HG03439 (cell line): ENCODE measurements at regions not wholly inside any gene's neighbourhood (a gene's known extent, or its start where the extent isn't known, plus 50 kb on each side); places are given as distances from the start of the nearest gene placed in this dataset.
A peak's percentile ranks its signal among the peaks of the same experiment; 100 is the strongest.

ENCODE experiments used
- ATAC-seq: cut with Tn5 transposase; IDR thresholded peaks from one replicate; pipeline ENCODE4 v1.9.1; 2021; ENCODE audit warnings: mild to moderate bottlenecking, moderate library complexity; ENCODE audit not compliant: unreplicated experiment

DNA sequence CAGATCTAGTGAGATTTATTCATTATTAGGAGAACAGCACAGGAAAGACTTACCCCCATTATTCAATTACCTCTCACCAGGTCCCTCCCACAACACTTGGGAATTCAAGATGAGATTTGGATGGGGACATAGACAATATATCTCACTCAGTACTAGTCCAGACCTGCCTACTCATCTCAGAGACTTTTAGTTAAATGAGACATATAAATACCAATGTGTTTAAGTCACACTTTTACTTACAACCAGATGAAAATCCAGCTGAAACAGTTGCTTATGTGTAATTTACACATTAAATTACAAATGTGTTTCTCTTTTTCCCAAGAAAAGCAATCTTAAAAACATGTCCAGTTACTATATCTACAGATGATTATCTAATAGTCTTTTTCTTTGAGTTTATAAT lies 1145.6 kb downstream of the KCNT2 start:
- ATAC-seq: no peak

DNA sequence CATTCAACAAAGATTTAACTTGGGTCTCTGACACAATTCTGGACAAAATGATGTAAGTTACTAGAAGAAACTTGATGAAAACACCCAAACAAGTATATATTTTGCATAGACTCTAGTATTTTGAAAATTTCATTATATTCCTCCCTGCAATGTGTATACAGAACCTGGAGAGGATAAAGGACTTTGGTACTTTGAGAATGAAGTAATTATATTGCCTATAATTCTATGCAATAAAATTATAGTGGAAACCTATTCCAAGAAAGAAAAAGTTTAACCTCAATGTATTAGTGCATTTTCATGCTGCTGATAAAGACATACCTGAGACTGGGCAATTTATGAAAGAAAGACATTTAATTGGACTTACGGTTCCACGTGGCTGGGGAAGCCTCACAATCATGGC lies 1146.1 kb downstream of the KCNT2 start:
- ATAC-seq: no peak

DNA sequence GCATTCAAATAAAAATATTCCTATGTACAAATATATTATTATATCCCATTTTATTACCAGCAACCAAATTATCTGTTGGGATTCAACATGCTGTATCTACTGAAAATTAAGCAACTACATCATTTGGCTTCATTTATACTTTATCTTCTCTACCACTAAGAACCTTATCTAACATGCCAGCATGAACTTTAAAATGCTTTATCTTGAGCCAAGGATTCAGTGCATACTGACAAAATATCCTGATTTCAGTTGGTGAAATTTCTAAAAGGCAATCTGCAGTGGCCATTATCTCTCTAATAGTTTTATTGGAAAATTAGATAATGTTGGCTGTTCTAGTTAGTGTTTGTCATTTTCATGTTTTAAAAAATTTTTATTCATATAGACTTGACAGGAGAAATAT lies 1149.9 kb downstream of the KCNT2 start:
- no peak for ATAC-seq

DNA sequence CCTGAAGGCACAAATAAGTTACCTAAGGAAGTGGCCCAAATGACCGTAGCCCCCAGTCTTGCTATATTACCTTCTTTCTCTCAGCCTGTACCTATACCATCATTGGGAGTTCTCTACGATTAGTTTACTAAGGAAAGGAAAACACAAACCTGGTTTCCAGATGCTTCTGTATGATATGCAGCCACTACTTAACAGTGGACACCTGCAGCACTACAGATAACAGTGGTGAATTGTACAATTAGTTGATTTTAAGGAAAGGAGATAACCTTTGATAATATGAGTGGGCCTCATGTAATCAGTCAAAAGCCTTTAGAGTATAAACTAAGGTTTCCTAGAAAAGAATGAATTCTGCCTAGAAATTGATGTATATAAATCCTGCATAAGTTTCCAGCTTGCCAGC lies 1157.4 kb downstream of the KCNT2 start:
- no peak for ATAC-seq

DNA sequence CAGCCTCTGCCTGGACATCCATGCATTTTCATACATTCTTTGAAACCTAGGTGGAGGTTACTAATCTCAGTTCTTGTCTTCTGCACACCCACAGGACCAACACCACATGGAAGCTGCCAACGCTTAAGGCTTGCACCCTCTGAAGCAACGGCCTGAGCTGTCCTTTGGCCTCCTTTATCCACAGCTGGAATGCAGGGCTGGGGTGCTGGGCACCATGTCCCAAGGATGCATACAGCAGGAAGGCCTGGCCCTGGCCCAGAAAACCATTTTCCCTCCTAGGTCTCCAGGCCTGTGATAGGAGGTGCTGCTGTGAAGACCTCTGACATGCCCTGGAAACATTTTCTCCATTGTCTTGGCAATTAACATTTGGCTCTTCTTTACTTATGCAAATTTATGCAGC lies 1168.6 kb downstream of the KCNT2 start:
- no peak for ATAC-seq

DNA sequence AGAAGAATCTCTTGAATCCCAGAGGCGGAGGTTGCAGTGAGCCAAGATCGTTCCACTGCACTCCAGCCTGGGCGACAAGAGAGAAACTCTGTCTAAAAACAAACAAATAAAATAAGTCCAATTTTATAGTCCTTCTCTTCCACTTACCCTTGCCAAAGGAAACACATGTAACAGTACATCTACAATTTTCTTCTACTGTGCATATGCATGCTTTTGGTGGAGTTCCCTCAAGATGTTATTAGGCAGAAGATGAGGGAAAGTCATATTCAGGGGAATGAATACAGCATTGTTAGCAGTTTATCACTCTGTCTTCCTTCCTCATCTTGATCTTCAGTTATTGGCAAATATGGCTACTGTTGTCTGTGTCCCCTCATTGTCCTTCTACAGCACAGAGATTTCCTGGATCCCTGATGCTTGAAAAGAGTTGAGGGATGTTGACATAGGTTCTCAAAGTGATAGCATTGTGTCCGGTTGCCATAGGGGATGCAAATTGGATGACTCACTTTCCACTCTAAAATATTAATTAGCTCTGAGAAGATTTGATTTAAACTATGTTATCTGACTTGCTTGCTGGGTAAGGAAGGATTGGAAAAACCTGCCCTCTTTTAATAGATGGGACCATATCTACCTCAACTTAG lies 1173.6 kb downstream of the KCNT2 start:
- ATAC-seq: no peak

DNA sequence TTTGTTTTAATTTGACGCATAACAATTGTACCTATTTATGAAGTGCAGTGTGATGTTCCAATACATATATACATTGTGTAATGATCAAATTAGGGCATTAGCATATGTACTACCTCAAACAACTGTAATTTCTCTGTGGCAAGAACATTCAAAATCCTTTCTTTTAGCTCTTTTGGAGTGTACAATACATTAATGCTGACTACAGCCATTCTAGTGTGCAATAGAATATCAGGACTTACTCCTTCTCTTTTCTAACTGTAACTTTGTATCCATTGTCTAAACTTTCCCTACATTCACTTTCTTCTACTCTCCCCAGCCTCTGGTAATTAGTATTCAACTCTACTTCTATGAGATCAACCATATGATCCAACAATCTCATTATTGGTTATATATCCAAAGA lies 1177.4 kb downstream of the KCNT2 start:
- ATAC-seq: no peak

DNA sequence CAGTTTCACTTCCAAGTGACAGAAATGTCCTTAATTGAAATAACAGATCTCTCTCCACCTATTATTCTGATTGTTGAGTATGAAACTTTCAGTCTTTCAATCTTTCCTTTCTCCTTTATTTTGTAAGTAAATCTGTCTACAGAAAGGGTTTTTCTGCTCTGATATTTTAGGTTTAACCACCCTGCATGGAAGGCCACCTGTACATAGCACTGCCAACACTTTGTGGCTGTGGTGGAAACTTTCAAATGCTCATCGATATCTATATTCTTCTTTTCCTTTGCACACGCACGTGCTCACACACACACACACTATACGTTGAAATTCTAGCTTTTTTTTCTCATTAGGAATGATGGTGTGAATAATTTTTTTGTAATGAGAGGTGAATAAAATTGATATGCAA lies 1179.3 kb downstream of the KCNT2 start:
- no peak for ATAC-seq

DNA sequence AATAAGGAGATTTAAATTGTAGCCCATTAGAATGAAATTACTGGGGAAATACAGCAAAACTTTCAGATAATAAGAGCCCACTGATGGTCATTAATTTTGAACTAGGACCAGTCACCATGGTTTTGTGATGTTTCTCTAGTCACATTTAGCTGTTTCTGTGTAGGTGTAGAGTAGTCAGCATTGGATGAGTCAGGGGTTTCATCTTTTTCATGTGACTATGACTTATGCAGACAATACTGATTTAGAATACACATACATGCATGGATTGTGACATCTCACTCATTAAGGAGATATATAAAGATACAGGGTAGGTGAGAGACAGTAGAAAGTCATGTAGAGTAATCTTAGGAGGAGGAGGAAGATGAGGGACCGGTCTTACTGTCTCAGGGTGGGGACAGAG lies 1192.7 kb downstream of the KCNT2 start:
- no peak for ATAC-seq

DNA sequence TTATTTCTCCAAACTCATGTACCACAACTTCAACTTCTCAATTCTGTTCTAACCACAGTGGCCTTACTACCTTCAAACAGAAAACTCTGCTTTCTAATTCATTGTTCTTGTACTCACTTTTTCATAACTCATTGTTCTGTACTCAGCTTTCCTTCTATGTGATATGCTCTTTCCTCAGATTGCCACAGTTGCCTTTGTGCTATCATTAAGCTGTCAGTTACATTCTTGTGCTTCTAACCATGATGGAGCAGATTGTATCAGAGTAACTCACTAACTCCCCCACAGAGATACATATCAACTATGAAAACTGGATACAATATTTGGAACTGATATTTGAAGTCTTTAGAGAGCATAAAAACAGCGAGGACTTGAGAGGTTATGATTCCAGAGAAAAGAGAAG lies 1213.7 kb downstream of the KCNT2 start:
- no peak for ATAC-seq

DNA sequence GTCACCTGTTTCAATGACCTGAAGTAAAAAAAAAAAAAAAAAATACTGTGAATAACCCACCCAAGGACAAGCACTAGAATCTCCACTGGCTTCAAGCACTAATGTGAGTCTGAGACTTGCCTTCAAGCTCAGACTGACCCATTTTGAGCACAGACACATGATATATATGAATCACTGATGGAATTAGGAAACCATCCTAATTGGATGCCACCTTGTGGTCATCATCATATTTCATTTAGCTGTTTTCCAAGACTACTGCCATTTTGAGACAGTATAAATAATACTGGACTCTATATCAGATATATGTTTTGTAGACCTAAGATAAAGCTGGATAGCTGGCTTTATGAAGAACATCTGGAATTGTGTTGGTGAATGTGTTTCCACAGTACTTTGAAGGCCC lies 1232.0 kb downstream of the KCNT2 start:
- ATAC-seq: peak; percentile 52

DNA sequence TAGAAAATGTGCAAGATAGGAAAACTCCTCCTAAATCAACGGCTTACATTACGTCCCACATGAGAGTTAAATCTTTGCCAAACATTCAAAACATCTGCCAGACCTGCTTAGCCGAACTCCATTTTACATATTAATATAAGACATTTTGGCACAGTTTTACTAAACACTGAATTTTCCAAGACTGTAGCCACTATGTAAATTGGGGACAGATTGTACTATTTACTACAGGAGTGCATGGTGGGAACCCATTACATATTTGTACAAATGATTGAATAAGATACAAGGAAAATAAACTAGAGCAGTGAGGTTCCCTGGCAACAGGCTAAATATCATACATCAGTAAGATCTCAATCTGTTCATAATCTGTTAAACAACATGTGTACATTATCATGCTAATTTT lies 1234.4 kb downstream of the KCNT2 start:
- no peak for ATAC-seq

DNA sequence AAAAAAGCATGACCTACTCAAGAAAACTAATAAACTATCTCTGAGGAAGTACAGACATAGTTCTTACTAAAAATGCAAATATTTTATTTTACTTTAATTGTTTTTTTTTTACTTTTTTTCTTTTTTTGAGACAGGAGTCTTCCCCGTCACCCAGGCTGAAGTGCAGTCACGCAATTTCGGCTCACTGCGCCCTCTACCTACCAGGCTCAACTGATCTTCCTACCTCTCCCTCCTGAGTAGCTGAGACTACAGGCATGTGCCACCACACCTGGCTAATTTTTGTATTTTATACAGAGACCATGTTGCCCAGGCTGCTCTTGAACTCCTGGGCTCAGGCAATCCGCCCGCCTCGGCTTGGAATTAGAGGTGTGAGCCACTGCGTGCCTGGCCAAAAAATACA lies 1263.1 kb downstream of the KCNT2 start:
- ATAC-seq: no peak

DNA sequence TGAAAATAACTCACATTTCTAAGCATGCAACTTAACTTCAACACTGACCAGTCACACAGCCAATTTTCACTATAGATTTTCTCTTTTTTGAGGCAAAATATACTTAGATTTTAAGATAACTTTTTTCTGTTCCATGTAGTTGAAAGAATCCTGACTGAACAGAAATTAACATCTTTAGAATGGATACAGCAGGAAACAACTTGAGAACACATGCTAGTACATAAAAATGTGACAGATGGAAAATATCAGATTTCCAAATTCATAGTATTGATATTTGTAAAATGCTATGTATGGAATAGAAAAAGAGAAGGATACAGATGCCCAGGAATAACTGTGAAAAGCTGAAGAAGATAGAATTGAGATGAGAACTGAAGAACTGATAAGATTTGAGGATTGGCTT lies 1270.6 kb downstream of the KCNT2 start:
- ATAC-seq: no peak

DNA sequence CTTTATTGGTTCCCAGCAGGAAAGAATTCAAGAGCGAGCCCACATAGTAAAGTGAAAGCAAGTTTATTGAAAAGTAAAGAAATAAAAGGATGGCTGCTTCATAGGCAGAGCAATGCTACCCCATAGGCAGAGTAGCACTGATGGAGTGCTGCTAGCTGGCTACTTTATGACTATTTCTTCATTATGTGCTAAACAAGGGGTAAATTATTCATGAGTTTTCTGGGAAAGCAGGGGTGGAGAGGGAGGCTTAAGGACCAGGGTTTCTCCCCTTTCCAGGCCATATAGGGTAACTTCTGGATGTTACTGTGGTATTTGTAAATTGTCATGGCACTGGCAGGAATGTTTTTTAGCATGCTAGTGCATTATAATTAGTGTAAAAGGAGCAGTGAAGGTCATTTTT lies 1271.4 kb downstream of the KCNT2 start:
- ATAC-seq: no peak

DNA sequence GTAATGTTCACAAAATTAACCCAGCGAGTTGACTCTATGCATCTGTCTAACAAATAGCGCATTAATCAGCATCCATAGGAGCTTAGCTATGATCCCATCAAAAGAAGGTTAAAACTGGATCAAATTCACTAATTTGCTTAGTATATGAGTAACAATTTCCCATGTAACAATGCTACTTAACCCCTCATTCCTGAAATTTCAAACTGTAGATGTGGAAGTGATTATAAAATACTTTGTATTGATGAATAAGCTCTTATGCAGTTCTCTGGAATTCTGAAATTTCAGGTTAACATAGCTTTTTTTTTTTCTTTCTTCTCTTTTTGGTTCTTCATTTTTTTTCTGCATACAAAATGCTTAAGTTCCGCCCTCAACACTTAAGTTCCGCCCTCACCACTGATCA lies 1272.7 kb downstream of the KCNT2 start:
- ATAC-seq: no peak

DNA sequence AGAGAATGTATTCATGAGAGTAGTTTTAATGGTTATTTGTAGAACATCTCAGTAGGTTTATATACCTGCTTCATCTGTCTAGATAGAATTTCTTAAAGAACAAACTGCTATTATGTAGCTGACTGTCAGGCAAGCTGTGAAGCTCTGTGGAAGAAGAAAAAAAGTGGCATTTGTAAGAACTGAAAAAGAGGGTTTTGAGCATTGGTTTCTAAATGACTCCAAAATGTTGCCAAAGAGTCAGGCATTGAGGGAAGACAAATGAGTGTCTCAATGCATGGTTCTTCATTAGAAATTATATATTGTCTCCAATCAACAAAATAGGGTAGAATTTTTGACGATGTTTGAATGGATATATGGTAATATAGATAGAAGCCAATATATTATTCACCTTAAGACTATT lies 1276.1 kb downstream of the KCNT2 start:
- ATAC-seq: peak; percentile 53

DNA sequence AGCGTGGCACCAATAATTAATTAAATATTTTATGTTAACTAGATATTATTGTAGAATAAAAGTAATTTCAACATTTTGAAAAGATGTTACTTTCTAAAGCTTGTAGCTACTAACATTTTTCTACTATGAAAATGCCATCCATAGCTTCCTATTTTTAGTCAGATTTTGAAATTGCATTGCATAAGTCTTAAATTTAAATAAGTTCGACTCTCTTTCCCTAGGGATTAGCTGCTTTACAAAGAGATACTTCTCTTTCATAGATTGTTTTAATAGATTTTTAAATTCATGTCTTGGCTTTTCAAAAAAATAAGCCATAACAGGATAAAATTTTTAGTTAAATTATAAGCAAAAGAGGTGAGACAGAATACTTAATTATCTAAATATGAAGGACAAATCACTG lies 1279.6 kb downstream of the KCNT2 start:
- ATAC-seq: no peak

DNA sequence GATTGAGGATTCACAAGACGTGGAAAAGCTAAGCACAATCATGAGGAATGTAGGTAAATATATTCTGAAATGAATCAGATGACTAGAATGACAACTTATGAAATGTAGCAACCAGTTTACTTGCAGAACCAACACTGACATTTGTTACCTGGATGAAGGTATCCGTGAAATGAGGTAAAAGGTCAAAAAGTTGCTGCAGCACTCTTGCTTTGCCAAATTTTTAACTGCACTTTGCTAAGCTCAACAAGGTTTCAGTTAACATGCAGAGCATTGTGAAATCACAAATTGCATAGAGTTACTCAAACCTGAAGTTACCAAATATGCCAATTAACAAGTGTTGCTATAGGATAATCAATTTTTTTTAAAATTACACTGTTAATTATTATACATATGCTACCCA lies 1280.1 kb downstream of the KCNT2 start:
- ATAC-seq: no peak

DNA sequence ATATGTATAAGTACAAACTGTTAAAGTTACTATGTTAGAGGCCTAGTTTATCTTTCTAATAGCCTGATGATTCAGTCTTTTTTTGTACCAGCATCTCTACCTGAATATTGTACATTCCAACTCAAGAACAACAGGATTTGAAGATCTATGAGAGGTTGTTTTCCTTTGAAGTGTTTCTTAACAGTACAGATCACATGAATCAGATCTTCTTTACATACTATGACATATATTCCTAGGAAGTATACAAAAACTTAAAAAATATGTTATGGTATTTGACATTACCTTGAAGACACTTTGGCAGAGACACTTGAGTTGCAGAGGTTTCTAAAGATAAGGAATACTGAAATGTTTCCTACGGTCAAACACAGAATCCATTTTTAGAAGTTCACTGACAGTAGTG lies 1280.9 kb downstream of the KCNT2 start:
- ATAC-seq: no peak

DNA sequence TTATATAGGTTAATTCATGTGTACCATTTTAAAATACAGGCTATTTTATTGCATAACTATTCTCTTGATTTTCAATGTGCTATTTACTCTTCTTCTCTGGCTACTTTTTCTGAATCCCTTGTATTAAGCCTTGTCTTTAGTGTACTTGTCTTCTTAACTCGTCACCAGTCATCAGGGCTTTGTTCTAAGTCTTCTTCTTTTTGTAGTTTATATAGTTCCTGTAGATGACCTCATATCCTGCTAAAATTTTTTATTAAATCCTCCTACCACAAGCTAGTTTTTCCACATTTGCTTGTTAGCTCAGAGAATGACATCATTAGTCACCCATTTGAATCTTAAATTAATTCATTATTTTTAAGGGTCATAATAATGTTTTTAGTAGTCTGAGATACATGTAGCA lies 1281.9 kb downstream of the KCNT2 start:
- no peak for ATAC-seq

DNA sequence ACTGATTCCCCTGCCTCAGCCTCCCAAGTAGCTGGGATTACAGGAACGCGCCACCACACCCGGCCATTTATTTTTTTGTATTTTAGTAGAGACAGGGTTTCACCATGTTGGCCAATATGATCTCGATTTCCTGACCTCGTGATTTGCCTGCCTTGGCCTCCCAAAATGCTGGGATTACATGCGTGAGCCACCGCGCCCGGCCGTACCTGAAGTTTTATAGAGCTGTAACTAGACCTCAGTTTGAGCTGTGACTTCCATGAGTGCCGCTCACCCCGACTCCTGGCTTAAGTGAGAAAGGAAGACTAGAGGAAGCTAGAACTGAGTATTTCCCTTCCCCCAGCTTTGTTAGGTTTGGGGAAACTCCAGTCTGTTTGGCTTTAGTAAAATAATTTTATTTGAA lies 1283.1 kb downstream of the KCNT2 start:
- no peak for ATAC-seq

DNA sequence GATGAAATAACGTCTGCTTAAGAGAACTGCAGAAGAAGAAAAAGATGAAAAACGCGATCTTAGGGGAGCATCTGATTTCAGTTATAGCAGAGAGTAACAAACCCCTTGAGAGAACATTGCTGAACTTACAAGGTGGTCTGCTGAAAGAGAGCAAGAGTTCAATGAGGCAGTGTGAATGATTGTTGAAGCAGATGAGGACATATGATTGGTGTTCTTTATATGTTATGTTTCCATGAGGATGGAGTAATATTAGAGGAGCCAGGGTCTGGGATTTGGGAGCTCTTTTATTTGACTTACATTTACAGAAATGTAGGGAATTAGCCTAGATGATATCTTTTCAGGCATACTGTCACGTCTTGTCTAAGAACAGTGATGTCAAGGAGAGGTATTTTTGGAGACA lies 1302.0 kb downstream of the KCNT2 start:
- no peak for ATAC-seq

DNA sequence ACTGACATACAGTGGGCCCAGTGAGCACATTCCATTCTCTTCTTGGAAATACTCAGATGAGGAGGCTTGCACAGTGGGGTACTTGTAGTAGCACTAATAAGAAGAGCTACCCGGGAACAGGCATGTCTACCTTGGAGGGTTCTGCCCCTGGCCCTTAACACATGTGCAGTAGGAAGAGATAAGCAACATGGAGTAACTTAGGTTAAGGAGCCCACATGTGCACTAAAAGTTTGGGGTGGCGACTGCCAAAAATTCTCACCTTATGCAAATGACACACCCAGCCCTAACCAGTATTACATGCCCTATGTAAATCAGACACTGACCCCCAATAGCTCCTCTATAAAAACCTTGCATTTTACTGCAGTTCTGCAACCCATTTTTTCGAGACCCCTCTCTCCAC lies 1313.3 kb downstream of the KCNT2 start:
- no peak for ATAC-seq
